ENCODE measurements at regions not wholly inside any gene's neighbourhood (a gene's known extent, or its start where the extent isn't known, plus 50 kb on each side); places are given as distances from the start of the nearest gene placed in this dataset.

DNA sequence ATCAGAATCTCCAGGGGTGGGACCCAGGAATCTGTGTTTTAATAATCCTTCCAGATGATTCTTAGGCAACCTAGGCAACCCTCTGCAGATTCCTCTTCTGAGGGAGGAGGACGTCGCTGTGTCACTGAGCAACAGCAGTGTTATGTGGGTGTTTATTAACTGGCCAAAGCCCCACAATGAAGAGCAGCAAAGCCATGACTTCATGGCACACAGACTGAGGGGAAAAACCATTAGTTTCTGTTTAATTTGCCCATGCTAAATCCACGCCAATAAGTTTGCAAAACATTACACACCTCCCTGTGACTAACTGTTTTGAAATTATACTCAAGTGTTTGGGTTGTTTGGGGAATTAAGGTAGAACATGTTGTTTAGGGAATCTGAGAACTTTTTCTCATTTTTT lies 83.7 kb upstream of the TMED7 start:
- TF ChIP-seq, protein P1, sequence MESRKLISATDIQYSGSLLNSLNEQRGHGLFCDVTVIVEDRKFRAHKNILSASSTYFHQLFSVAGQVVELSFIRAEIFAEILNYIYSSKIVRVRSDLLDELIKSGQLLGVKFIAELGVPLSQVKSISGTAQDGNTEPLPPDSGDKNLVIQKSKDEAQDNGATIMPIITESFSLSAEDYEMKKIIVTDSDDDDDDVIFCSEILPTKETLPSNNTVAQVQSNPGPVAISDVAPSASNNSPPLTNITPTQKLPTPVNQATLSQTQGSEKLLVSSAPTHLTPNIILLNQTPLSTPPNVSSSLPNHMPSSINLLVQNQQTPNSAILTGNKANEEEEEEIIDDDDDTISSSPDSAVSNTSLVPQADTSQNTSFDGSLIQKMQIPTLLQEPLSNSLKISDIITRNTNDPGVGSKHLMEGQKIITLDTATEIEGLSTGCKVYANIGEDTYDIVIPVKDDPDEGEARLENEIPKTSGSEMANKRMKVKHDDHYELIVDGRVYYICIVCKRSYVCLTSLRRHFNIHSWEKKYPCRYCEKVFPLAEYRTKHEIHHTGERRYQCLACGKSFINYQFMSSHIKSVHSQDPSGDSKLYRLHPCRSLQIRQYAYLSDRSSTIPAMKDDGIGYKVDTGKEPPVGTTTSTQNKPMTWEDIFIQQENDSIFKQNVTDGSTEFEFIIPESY (CRISPR knock-in tag; IDR thresholded peaks at IDR 0.05): no peak
- TF ChIP-seq EP300 (IDR thresholded peaks at IDR 0.05; ENCODE audit: low read depth in 2 of 2, low read length in 2 of 2): no peak
- no peak for TF ChIP-seq EP300 (CRISPR knock-in tag; IDR thresholded peaks at IDR 0.05; ENCODE audit: borderline replicate concordance)
- TF ChIP-seq JUND (CRISPR knock-in tag; IDR thresholded peaks at IDR 0.05): no peak

All from HepG2 (cell line).